Occipital lobe (tissue), 1 donor: ENCODE measurements at regions not wholly inside any gene's neighbourhood (a gene's known extent, or its start where the extent isn't known, plus 50 kb on each side); places are given as distances from the start of the nearest gene placed in this dataset.
"Not testable (repeated sequence)": the region's sequence is repeated elsewhere in the genome, so short reads cannot be mapped to it uniquely, and the experiment has no call there.

Experiments
- DNase-seq: peaks from one replicate; lab custom pipeline; 2025; lab: John Stamatoyannopoulos, UW

DNA sequence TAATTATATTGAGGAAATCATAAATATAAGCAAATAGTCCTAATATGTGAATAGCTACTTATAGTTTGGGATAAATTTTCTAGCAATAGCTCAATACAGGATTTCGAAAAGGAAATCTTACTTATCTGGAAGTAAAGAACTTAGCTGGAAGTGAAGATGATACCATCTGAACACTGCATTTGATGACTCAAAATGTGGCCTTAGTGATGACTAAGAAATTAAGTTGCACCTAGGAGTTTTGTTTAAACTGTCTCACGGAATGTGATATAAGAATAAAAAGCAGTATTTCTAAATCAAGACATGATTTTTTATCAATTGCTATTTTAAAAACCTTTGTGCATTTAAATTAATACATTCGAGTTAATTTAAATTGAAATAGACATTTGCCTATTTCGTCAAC lies 91.2 kb downstream of the EOMES start:
- no peak for DNase-seq

DNA sequence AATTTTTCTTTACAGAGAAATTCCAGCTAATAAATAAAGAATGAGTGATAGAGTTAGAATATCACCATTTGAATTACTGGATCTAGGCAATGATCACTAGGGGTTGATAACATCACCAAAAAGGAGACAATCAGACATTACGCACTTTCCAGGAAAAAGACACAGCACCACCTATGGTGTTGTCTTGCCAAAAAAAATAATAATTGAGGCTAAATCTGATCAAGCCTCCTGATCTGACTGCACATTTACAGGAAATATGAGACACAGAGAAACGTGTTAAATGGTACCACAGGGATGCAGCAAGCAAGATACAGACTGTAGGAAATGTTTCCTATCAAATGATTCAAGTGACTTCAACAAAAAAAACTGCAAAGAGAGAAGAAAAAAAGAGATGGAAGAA lies 92.8 kb downstream of the EOMES start:
- DNase-seq = no peak

DNA sequence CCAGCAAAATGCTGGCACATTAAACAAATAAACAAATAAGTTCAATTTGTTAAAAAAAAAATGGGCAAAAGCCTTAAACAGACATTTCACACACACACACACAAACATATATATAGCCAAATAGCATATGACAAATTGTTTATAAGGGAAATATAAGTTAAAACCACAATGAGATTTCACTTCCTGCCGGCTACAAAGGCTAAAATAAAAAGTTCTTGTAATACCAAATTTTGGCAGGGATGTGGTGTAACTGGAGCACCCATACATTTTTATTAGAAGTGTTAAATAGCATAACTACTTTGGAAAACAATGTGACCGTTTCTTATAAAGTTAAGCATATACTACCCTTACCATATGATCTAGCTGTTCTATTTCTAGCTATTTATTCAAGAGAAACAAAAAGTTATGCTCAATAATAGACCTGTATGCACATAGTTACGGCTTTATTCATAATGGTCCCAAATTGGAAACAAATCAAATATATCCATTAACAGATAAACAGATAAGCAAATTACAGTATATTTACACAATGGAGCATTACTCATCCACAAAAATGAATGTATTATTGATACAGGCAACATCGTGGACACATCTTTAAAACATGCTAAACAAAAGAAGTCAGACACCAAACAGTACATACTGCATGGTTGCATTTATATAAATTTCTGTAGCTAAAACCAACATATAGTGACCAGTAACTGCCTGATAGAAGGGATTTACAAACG lies 93.9 kb downstream of the EOMES start:
- DNase-seq = no peak

DNA sequence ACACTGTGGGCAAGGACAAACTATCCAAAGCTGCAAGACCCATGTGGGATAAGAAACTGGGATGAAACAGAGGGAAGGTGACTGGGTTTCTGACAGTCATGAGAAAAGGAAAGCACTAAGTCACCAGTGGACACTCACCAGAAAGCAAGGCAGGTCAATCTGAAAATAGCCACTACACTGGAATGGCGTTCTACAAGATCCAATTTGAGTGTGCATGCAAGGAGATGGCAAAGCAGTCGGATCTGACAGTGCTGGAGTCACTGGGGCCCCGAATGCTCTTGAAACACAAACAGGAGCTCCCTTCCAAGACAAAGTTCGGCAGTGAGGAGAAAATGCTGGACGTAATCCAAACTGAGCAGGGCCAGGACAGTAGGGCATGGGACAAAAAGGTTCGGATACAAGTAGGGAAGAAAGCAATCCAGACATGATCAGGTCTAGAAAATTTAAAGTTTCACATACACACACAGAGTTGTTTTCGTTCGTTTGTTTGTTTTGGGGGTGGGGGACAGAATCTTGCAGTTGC lies 95.5 kb downstream of the EOMES start:
- no peak for DNase-seq

DNA sequence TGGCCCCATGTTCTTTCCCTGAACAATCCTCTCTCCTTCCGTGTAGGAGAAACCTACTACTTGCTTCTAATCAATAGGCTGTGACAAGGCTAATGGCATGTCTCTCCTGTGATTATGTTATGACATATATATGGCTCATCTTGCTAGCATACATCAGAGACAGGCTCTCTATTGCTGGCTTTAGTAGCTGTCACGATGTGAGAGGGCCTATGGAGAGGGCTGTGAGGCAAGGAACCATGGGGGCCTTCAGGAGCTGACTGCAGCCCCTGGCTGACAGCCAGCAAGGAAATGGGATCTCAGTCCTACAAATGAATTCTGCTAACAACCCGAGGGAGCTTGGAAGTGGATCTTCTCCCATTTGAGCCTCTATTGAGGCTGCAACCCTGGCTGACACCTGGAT lies 96.3 kb downstream of the EOMES start:
- DNase-seq = no peak

DNA sequence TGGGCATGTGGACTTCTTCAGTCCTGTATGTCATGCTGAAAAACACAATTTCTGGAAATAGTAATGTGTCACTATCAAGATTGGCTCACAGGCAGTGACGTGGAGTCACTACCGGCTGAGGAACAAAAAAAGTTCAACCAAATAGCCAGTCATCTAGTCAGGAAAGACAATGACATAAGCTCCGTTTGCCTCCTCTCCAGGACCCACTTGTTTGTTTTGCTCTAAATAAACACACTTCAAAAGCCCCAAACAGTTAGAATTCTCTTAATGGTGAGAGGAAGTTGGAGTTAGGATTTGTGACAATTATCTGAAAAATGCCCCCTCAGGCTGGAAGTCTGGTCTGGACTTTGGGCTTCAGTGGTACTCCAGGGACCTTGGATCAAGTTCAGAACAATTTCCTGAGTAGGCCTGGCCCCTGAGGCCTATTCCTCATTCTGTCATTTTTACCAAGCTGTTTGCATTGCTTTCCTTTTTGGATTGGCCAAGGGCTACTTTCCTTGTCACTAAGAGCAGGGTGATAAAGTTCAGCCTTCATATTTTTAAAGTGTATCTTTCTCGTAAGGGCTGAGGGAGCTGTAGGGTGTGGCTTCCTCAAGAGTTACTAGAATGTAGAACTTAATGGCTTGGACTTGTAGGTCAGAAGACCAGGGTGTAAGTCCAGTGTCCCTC lies 98.9 kb downstream of the EOMES start:
- DNase-seq = no peak

DNA sequence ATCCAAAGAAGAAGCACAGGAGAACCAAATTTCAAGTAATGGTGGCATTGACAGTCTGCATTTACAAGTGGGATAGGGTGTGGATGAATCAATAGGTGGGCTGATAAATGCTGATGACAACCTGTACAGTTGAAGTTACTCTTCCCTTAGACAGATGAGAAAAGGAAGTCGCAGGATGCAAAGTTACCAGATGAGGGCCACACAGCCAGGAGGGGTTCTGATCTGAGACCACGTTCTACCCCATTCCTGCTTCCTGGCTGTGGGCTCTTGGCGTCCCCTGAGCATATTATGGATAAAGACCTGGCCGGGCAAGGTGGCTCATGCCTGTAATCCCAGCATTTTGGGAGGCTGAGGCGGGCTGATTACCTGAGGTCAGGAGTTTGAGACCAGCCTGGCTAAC lies 104.6 kb downstream of the EOMES start:
- no peak for DNase-seq

DNA sequence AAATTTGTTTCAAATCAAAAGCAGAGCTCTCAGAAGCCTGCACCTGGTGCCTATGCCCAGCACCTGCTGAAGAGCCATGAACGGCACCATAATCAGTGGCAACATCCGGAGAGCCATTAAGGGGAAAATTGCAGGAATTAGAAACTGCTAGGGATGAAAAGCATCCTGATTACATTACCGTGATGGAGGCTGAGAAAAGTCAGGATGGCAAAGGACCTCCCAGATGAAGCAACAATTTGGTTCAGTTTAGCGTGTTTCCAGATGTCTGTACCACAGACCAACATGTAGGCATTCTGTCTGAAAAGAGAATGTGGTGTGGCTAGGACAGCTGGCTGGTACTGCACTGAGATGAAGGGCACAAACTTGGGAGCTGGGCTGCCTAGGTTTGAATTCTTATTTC lies 106.1 kb downstream of the EOMES start:
- DNase-seq = no peak

DNA sequence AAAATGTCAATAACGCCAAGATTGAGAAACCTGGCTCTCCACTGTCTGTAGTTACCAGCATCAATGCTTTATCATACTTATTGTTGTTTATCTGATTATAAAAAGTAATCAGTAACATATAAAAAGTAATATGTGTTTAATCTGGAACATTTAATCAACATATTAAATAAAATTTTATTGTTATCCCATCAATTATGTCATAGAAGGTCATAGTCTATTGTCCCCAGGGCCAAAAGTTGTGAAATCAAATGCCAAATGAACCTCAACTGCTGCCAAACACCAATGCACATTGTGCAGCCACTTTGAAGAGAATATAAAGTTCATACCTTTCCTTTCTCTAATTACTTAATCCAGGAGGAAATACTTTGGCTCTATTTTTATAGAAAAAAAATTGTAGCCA lies 106.6 kb downstream of the EOMES start:
- no peak for DNase-seq

DNA sequence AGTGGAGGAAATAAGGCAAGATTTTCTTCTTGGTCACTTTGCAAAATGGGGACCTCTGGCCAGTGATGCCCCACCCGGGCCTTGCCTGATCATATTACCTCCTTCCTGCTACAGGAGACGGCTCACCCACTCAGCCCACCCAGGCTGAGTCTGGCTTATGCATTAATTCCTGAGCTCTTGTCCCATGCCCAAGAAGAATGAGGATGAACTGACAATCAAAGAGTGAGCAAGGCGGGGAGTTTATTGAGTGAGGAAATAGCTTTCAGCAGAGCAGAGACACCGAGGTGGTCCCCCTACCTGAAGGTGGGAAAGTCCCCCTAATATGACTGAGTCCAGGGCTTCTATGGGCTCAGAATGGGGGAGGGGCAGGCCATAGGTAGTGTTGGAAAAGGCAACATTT lies 107.5 kb downstream of the EOMES start:
- no peak for DNase-seq

DNA sequence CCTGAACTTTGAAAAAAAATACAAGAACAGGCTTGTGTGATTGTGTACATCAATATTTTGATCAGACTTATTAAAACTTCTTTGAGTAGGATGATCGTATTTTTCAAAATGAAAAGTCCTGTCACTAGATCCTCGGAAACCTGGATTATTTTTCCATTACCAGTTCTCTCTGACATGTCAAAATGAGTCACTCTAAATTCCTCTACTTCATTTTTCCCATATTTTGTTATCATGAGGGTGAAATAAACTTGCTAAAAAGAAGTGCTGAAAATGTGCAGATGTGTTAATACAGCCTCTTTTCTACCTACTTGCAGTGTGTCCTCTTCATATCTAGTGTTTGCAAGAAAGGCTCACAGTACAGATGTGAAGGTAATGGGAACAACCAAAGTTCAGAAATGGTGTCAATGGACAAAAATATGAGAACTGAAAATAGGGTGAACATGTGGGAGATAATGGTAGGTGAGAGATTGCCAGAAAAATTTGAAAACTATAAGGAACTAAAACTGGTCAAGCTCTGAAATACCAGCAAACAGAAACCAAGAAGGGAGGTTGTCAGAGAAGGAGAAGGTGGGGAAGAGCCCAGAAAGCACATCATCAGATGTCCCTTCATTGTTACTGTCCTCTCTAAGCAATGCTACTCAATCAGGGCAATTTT lies 108.2 kb downstream of the EOMES start:
- DNase-seq = no peak

DNA sequence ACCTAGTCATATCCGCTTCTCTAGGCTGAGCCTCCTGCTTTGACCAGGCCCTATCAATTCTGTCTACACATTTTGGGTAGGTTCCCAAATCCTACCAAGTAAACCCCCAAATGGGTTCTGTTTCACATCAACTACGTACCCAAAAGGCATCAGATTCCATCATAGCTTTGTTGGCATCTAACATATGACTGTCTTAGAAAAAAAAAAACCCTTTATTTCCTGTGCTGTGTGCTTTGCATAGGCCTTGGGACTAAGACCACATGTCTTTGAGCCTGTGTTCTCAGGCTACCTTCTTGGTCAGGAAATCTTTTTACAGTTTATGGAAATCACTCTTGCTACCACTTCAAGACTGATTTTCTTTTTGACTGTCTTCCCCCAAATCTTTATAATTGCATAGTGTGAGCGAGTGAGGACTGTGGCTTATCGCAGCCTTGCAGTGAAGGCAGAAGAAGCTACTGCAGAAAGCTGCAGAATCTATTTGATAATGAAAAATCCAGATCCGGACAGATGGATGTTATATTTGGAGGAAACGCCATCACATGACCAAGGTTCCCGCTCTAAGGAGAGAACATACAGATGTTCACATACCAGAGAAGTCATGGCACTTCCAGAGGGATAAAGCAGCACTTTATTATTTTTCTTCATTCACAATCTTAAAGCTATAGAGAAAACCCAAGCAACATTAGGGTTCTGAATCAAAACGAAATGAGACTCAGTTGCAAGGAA lies 111.2 kb downstream of the EOMES start:
- no peak for DNase-seq

DNA sequence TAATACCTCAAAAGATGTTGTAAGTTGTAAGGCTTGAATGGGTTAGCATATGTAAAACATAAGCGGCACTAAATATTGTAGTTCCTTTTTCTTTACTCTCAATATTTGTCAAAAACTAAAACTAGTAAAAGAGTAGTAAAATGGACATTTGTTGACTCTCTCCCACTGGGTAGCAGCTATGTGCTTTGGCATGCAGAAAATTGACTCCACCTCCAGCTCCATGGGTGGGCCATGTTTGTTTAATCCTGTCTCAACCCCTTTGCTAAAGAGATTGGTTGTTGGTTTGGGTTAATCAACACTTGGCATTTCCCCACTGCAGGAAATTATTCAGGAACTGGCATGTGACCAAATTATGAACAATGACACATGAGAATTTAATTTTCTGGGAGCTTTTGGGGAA lies 114.8 kb downstream of the EOMES start:
- DNase-seq = no peak

DNA sequence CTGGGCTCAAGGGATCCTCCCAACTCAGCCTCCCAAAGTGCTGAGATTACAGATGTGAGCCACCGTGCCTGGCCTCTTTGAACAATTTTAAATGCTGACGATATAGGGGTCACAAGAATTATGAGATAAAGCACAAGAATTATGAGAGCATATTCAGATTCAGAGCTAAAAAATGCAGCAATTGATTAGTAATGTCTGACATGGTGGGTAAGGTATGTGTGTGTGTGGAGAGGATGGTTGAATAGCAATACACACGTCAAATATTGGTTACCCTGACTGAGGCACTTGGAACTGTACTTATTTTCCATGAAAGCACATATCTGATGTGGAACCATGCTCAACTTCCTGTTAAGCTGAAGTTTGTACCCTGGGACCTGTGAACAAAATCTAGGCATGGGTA lies 115.6 kb downstream of the EOMES start:
- no peak for DNase-seq

DNA sequence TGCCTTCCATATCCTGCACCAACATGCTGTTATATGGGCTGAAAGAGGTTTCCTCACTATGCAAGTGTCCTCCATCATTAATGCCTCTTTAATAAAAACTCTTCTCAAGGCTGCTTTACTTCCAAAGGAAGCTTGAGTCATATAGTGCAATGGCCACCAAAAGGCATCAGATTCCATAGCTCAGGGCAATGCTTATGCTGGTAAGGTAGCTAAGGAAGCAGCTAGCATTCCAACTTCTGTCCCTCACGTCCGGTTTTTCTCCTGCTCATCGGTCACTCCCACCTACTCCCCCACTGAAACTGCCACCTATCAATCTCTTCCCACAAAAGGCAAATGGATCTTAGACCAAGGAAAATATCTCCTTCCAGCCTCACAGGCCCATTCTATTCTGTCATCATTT lies 117.1 kb upstream of the SLC4A7 start:
- DNase-seq = not testable (repeated sequence)

DNA sequence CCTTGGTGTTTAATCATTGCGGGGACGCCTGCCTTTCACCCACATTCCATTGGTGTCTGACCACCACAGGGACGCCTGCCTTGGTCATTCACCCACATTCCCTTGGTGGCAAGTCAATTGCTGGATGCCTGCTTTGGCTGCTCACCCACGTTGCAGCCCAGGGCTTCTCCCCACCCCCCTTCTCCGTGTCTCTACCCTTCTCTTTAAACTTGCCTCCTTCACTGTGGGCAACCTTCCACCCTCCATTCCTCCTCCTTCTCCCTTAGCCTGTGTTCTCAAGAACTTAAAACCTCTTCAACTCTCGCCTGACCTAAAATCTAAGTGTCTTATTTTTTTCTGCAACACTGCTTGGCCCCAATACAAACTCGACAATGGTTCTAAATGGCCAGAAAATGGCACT lies 115.6 kb upstream of the SLC4A7 start:
- DNase-seq = not testable (repeated sequence)

DNA sequence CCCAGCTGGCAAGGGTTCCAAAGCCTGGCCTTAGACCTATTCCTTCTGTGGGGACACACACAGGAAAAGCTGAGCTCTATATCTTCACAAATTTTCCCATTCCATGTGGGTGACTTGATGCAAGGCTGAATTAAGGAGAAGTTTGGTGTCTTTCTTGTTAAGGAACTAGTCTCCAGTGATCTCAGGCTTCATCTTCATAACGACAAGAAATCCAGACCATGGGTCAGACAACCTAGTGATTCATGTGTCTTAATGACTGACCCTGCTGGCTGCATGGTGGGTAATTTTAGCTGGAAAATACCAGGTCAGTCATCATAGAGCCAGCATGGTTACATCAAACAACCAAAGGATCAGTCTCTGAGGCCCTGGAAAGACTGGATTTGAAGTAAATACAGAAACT lies 112.7 kb upstream of the SLC4A7 start:
- DNase-seq = no peak

DNA sequence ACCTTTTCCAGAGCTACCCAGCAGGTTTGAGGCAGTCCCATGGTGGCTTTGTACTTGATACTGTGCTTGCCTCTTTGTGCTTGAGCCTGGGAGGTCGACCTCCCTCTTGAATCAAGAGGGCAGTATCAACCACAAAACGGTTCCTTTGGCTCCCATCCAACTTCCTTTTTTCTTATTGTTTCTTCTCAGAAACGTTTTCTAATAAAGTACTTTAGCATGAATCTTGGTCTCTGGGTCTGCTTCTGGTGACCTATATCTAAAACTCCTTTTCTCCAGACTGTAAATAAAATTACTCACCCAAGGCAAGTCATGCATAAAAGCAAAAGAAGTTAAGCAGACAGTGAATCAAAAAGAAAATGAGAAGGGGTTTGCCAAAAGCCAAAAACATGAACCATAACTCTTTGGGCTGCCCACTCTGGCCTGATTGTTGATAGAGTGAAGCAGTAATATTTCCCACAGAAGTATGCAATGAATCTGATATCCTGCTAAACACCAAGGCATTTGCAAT lies 112.2 kb upstream of the SLC4A7 start:
- DNase-seq = no peak

DNA sequence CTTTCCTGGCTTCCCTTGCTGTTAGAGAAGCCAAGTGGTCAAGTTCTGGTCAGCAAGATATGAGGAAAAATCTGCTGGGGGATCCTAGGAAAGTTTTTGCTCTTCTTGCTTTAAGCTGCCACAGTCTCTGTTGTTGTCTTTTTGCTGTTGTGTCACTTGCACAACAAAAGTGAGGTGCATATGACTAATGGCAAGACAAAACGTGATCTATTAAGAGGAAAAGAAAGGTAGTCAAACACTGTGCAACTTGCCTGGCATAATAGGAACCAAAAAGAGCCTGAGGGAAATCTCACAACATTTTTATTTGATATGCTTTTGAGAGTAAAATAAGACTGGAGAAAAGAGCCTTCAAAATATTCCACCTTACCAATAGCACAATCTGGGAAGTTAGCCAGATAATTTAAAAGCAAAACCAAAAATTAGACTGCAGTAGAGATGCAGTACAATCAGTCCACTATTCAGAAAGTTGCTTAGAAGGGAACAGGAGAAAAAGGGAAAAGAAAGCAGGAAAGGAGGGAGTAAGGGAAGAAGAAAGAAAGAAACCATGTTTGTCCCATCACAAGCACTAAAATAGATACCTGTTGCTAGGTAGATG lies 110.0 kb upstream of the SLC4A7 start:
- no peak for DNase-seq

DNA sequence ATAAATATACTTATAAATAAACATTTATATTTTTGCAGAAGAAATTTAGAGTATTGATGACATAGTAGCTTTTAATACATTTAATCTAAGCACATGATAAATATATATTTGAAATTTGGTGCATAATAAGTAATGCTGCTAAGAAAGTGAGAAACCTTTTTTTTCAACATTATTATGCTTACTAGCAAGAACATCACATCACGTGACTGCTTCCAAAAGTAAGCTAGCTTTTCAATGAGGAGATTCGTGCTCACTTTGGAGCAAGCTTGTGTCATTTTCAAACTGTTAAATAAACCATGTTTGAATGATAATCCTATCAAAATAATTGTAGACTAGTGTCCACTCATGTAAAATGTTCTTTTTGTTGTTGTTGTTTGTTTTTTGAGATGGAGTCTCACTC lies 109.0 kb upstream of the SLC4A7 start:
- DNase-seq = no peak
